ENCODE measurements at regions not wholly inside any gene's neighbourhood (a gene's known extent, or its start where the extent isn't known, plus 50 kb on each side); places are given as distances from the start of the nearest gene placed in this dataset.

DNA sequence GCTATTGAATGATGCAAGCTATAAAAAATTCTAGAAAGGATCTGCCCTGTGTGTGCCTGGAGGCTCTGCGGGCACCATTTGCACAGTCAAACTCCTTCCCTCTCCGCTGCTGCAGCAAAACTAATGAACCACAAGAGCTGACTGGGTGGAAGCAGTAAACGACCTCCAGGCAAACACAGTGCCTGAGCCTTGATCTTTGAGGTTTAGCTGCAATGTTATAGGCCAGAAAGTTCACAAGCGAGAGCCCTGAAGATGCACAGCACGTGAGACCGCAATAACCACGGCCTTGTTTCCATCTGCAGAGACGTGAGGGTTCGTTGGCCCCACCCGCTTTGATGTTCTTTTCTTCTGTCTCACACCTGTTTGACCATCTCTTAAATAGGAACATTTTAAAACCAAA, 69.2 kb upstream of the S1PR3 start (continued):
- TF ChIP-seq ZNF329 (CRISPR knock-in tag; IDR thresholded peaks at IDR 0.05; ENCODE audit: low read depth) (no peak), SUZ12 (IDR thresholded peaks at IDR 0.05; ENCODE audit: low read depth, low read length) (no peak), ZNF572 (CRISPR knock-in tag; IDR thresholded peaks at IDR 0.05) (no peak), ZNF883 (CRISPR knock-in tag; IDR thresholded peaks at IDR 0.05; ENCODE audit: not compliant biosample characterization) (no peak), ZNF503 (CRISPR knock-in tag; IDR thresholded peaks at IDR 0.05) (no peak), ZNF747 (CRISPR knock-in tag; IDR thresholded peaks at IDR 0.05; ENCODE audit: borderline replicate concordance) (no peak), ZNF224 (CRISPR knock-in tag; IDR thresholded peaks at IDR 0.05) (no peak), ZNF383 (CRISPR knock-in tag; IDR thresholded peaks at IDR 0.05; ENCODE audit: borderline replicate concordance) (no peak), ZBTB34 (CRISPR knock-in tag; IDR thresholded peaks at IDR 0.05) (no peak), ZNF598 (CRISPR knock-in tag; IDR thresholded peaks at IDR 0.05; ENCODE audit: borderline replicate concordance) (no peak)
- TF ChIP-seq, protein P1, sequence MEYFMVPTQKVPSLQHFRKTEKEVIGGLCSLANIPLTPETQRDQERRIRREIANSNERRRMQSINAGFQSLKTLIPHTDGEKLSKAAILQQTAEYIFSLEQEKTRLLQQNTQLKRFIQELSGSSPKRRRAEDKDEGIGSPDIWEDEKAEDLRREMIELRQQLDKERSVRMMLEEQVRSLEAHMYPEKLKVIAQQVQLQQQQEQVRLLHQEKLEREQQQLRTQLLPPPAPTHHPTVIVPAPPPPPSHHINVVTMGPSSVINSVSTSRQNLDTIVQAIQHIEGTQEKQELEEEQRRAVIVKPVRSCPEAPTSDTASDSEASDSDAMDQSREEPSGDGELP (IDR thresholded peaks at IDR 0.05; ENCODE audit: borderline replicate concordance, low read depth), result no peak
- TF ChIP-seq, protein P2, sequence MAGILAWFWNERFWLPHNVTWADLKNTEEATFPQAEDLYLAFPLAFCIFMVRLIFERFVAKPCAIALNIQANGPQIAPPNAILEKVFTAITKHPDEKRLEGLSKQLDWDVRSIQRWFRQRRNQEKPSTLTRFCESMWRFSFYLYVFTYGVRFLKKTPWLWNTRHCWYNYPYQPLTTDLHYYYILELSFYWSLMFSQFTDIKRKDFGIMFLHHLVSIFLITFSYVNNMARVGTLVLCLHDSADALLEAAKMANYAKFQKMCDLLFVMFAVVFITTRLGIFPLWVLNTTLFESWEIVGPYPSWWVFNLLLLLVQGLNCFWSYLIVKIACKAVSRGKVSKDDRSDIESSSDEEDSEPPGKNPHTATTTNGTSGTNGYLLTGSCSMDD (CRISPR knock-in tag; IDR thresholded peaks at IDR 0.05), result no peak
